Activated gamma-delta T cell treated with Interleukin-2 at 50 U/mL for 16 hours (primary cell): ENCODE measurements at regions not wholly inside any gene's neighbourhood (a gene's known extent, or its start where the extent isn't known, plus 50 kb on each side); places are given as distances from the start of the nearest gene placed in this dataset.

ENCODE experiments used
- DNase-seq: peaks from one replicate; pipeline ENCODE4 v3.0.0-alpha.2; 2020

DNA sequence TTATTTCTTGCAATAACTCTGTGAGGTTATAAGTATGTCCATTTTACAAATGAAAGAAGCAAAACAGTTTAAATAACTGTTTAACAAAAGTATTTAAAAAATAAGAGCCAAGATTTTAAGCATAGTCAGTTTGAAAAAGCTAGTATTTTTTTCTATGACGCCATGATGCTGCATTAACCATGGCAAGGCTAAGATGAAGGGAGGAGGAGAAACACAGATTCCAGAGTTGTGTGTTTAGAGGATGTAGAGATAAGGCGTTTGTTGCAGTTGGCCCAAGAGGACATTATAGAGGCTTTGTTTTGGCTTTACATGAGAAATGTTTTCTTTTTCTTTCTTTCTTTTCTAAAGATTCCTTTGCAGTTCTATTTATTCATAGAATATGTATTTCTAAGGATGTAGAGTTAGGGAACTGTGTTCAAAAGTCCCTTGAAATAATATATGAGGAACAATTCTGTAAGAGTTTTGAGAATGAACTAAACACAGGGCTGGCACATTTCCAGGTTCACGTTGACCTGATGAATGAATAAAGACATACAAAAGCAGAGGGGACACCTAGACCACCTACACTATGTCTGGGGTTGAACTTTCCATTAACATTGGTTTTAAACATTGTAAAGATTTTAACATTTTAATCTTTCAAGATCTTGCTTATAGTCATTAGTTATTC, 244.2 kb downstream of the KCNS3 start:
- no peak for DNase-seq

GRCh38 chr2:18119883-18120282, 241.4 kb downstream of the KCNS3 start:
- no peak for DNase-seq

DNA sequence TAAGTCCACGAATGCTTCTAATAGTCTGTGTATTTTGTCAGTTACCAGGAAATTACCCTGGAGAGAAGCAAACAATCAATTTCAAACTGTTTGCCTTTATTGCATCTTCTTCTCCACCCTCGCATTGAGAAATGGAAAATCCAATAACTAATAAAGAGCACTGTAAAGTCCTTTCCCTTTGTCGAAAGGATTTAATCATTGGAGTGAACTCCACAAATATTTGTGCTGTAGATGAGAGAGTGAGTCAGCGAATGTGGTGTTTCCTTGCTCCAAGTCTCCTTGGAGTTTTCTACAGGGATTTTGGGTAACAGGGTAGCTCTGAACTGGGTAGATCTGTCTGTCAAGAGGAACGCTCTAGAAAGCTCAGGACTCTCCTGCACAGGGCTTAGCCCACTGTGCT, 240.2 kb downstream of the KCNS3 start:
- DNase-seq: no peak

- no peak for DNase-seq
These were observed 239.1 kb downstream of the KCNS3 start for GRCh38 chr2:18117592-18117991.

GRCh38 chr2:18110222-18110621, 231.8 kb downstream of the KCNS3 start:
- DNase-seq: no peak

DNA sequence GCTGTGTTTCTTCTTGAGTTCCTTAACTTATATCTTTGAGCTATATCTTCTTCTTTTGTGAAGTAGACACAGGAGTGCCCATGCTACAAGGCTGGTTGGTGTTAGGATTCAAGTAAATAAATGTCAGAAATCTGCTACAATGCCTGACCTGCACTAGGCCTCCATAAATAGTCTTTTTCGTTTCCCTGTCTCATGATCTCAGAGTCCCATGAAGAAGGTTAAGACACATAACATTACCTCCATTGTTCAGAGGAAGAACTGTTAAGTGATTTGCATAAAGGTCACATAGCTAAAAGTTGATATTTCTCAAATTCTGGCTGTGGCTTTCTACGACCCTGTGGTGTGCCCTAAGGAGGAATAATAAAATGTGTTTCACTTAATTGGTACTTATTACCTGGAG, 228.4 kb downstream of the KCNS3 start:
- DNase-seq: no peak

DNA sequence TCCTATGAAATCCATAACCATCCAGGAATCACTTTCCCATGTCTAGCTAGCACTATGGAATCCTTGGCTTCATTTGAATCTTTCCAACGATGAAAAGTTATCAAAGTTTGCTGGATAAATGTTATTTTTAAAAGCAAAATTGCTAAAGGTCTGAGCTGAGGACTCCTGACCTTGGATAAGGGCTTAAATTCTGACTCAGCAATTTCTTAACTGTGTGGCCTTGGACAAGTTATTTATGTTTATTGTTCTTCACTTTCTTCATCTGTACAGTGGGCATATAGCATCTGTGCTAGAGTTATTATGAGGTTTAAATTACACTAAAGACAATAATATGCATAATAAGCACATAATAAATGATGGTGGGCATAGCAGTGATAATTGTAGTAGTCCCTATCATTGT, 227.5 kb downstream of the KCNS3 start:
- no peak for DNase-seq

- DNase-seq: no peak
These were observed 226.2 kb downstream of the KCNS3 start for GRCh38 chr2:18104595-18105224.

GRCh38 chr2:18096836-18097405, 218.5 kb downstream of the KCNS3 start:
- DNase-seq: no peak

DNA sequence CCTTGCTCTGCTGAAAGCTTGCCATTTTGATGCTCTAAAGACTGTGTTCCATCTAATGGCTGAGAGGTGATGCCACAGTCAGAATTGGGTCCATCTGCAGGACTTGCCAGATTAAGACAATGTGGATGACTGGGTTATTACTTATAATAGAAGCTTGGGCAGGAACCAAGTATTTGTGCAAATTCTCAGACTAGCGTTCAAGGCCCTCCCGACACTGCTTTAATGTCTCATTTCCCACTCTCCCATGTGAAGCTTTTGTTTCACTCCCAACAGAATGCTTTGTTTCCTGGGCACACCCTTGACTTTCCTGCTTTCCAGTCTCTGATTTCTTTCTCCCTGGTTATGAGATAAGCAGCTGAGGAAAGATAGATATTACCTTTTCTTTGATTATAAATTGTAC, 215.8 kb downstream of the KCNS3 start:
- no peak for DNase-seq

DNA sequence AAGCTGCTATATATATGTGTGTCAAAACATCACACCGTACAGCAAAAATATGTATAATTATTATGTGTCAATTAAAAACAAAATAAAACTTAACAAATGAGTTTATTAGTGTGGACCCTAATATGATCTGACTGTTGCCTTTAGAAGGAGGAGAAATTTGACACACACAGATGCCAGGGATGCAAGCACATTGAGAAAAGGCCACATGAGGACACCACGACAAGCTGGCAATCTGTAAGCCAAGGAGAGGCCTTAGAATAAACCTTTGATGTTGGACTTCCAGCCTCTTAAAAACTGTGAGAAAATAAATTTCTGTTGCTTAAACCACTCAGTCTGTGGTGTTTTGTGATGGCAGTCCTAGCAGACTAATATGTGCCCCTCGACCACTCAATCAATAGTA, 214.7 kb downstream of the KCNS3 start:
- DNase-seq: no peak

DNA sequence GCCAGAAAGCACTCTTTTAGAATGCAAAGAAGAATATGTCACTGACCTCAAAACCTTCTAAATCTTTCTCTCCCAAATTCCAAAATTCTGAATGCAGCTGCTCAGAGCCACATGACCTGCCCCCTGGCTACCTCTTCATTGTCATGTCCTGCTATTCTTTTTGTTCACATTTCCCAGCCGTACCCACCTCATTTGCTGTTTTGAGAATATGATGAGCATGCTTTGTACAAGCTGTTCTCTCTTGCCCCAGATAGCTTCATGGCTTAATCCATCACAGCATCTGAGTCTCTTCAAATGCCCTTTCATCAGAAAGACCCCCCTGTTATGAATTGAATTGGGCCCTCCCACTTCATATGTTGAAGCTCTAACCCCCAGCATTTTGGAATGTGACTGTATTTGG, 214.3 kb downstream of the KCNS3 start:
- no peak for DNase-seq

GRCh38 chr2:18085593-18085992, 207.1 kb downstream of the KCNS3 start:
- no peak for DNase-seq

GRCh38 chr2:18084376-18084775, 205.9 kb downstream of the KCNS3 start:
- DNase-seq: no peak

DNA sequence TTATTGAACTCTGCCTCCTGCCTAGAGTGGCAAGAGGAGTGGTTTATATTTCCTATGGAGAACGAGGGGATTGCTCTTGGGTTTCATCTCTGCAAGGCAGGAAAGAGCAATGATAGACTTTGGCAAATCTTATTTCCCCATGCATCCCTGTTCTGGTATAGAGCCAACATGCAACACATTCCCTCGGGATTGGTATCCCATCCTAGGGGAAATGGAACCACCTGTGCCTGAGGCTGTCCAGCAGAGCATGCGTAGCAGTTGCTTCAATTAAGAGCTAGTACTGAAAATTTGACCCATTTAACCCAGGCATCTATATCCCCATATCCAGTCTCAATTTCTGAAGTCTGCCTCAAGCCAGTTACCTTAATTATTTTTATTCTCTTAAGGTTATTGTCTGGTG, 205.3 kb downstream of the KCNS3 start:
- DNase-seq: no peak

GRCh38 chr2:18078216-18078615, 199.7 kb downstream of the KCNS3 start:
- no peak for DNase-seq

DNA sequence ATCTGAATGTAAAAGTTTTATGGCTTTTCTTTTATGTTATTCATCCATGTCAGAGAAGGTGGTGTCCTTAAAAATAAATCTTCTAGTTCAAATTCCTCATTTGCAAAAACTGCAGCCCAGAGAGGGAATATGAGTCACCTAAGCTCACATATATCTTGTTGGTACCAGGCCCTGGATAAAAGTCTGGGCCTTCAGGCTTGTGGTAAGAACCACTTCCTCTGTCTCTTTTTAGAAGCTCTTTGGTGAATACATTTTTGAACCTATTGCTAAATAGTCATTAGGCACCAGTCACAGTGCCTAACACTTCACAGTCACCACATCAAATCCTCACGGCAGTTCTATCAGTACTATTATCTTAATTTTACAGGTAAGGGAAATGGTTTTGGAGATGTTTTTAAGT, 199.2 kb downstream of the KCNS3 start:
- no peak for DNase-seq

DNA sequence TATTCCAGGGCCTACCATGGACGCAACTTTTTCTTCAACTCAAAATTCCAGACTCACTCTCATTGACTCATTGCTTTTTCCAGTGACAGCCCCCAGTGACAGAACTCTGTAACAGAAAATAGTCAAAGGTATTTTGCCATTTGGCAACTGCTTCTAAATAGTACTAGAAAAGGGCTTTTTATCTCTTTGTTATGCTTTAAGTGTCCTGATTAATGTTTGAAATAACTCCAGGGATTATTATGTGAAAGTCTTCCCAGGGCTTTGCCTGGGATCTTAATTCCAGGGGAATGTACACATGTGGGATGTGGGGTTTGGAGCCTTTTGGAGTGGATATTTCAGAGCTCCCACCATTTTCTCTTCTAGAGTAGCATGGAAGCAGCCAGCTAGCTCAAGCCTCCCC, 198.8 kb downstream of the KCNS3 start:
- DNase-seq: no peak

DNA sequence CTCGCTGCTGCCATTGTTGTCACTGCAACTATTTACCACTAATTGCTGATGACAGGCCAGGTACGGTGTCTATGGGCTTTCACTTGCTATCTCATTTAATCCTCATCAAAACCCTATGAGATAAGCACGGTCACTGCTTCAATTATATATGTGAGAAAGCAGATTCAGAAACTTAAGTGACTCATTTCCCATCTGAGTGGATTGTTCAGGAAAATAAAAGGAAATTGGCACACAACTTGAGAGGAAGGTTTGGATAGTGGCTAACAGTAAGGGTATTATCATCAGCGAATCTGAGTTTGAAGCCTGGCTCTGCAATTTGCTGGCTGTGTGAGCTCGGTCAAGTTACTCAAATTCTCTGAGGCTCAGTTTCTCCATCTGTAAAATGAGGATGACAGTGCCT, 196.0 kb downstream of the KCNS3 start:
- DNase-seq: no peak

GRCh38 chr2:18073601-18074000, 195.1 kb downstream of the KCNS3 start:
- no peak for DNase-seq

GRCh38 chr2:18067588-18068384, 189.3 kb downstream of the KCNS3 start:
- DNase-seq: no peak

DNA sequence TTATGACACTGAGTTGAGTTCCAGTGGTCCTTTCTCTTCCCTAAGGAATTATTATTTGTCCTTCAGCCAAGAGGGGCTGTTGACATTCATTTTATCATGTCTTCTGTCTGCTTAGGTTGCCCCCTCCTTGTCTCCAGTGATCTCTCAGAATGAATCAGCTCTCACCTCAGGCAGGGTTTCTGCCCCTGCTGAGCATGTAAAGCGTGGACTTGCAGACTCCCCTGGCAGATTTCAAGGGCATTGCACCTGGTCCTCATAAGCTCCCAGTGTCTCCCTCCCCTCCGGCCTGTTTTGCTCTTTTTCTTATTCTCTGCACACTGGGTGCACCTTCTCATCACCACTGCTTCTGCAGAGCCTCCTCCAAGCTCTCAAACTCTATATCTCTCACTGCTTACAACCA, 188.4 kb downstream of the KCNS3 start:
- DNase-seq: no peak

DNA sequence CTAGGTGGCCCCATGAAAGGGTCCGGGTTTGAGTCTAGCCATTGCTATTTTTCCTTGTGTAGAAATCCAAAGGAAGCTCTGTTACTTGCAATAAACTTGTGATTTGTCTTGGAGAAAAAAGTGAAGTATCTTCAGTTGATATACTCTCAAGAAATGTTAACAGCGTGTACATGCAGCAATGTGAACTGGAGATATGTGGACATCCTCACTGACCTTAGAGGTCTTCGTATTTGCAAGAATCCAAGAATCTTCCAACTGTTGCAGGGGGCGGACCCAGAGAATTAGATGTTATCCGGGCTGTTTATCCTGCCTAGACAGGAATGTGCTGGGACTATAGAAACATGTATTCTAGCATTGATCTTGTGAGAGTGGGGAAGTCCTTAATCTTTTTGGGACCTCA, 187.6 kb downstream of the KCNS3 start:
- no peak for DNase-seq

DNA sequence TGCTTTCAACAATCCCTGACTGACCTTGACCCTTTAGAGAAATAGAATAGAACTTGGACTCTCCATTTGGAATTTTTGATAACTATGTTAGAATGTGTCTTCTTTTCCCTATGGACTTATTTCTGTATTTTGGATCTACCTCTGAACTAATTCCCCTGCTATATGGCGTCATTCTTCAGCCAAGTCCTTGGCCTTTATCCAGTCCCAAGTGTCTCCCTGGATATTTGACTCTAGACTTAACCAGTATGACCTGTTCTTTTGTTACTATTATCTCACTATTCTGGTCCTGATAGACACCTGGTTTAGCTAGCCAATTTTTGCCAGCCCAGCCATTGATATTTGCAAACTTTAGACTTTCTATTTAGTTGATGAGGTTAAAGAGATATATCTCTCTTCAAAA, 186.8 kb downstream of the KCNS3 start:
- DNase-seq: no peak
